GM18511 (cell line): ENCODE measurements at regions not wholly inside any gene's neighbourhood (a gene's known extent, or its start where the extent isn't known, plus 50 kb on each side); places are given as distances from the start of the nearest gene placed in this dataset.
A peak's percentile ranks its signal among the peaks of the same experiment; 100 is the strongest.
"Not testable (repeated sequence)": the region's sequence is repeated elsewhere in the genome, so short reads cannot be mapped to it uniquely, and the experiment has no call there.

Experiments
- ATAC-seq: cut with Tn5 transposase; IDR thresholded peaks from one replicate; pipeline ENCODE4 v1.9.1; 2021; ENCODE audit warnings: mild to moderate bottlenecking, moderate library complexity; ENCODE audit not compliant: unreplicated experiment

- no peak for ATAC-seq
Measured at GRCh38 chr11:13782390-13783075, 114.1 kb downstream of the FAR1 start.

- ATAC-seq, result no peak
Measured at GRCh38 chr11:13784441-13784840, 116.0 kb downstream of the FAR1 start.

GRCh38 chr11:13784855-13785254 lies 116.4 kb downstream of the FAR1 start:
- no peak for ATAC-seq

GRCh38 chr11:13786688-13787087 lies 118.2 kb downstream of the FAR1 start:
- no peak for ATAC-seq

GRCh38 chr11:13797616-13798015 lies 129.1 kb downstream of the FAR1 start:
- ATAC-seq, result not testable (repeated sequence)

GRCh38 chr11:13800901-13801300 lies 132.4 kb downstream of the FAR1 start:
- ATAC-seq, result no peak

GRCh38 chr11:13818325-13818724 lies 144.2 kb upstream of the SPON1 start:
- no peak for ATAC-seq

- ATAC-seq, result no peak
Measured at GRCh38 chr11:13826505-13827278, 135.8 kb upstream of the SPON1 start.

GRCh38 chr11:13831696-13832095 lies 130.8 kb upstream of the SPON1 start:
- ATAC-seq, result no peak

- ATAC-seq, result no peak
Measured at GRCh38 chr11:13834463-13834862, 128.1 kb upstream of the SPON1 start.

- ATAC-seq, result no peak
Measured at GRCh38 chr11:13836666-13837065, 125.9 kb upstream of the SPON1 start.

GRCh38 chr11:13837286-13837685 lies 125.2 kb upstream of the SPON1 start:
- ATAC-seq, result no peak

- ATAC-seq, result no peak
Measured at GRCh38 chr11:13841393-13841792, 121.1 kb upstream of the SPON1 start.

GRCh38 chr11:13848031-13848430 lies 114.5 kb upstream of the SPON1 start:
- no peak for ATAC-seq

- ATAC-seq, result no peak
Measured at GRCh38 chr11:13850231-13851005, 112.1 kb upstream of the SPON1 start.

GRCh38 chr11:13851691-13852090 lies 110.8 kb upstream of the SPON1 start:
- ATAC-seq, result no peak

GRCh38 chr11:13852481-13852880 lies 110.0 kb upstream of the SPON1 start:
- no peak for ATAC-seq

- no peak for ATAC-seq
Measured at GRCh38 chr11:13857828-13858227, 104.7 kb upstream of the SPON1 start.

GRCh38 chr11:13859892-13860291 lies 102.6 kb upstream of the SPON1 start:
- ATAC-seq, result no peak

- peak; percentile 73 for ATAC-seq
Measured at GRCh38 chr11:13861411-13861810, 101.1 kb upstream of the SPON1 start.

- no peak for ATAC-seq
Measured at GRCh38 chr11:13862845-13863392, 99.6 kb upstream of the SPON1 start.
